Heart right ventricle (tissue), 16 donors: ENCODE measurements at regions not wholly inside any gene's neighbourhood (a gene's known extent, or its start where the extent isn't known, plus 50 kb on each side); places are given as distances from the start of the nearest gene placed in this dataset.

Experiments used
- ATAC-seq, 8 donors: fragments of 200-7000 bp; cut with Tn5 transposase; one replicate each; pipeline ENCODE4 v1.9.1; 2020; ENCODE audit warnings: mild to moderate bottlenecking in 8 of 8, moderate library complexity in 8 of 8, moderate number of reproducible peaks in 1 of 8
- DNase-seq, 2 donors: peaks; one replicate each; pipeline ENCODE4 v3.0.0-alpha.2; 2020
- H3K27ac ChIP-seq, 10 donors: fragments of 200-600 bp; sonication (generic) in 2 of 10; one replicate each; pipeline versions ENCODE4 v1.5.0 to v1.8.0; 2020 to 2022; ENCODE audit warnings: mild to moderate bottlenecking in 3 of 10
- H3K27me3 ChIP-seq, 7 donors: fragments of 200-600 bp; one replicate each; pipeline ENCODE4 v1.8.0; 2021 to 2022; ENCODE audit warnings: mild to moderate bottlenecking in 2 of 7
- H3K36me3 ChIP-seq, 9 donors: fragments of 200-600 bp; sonication (generic) in 1 of 9; one replicate each; pipeline versions ENCODE4 v1.5.0 to v1.8.0; 2020 to 2022; ENCODE audit warnings: mild to moderate bottlenecking in 2 of 9
- H3K4me1 ChIP-seq, 9 donors: fragments of 200-600 bp; sonication (generic) in 1 of 9; one replicate each; pipeline versions ENCODE4 v1.5.0 to v1.8.0; 2020 to 2022; ENCODE audit warnings: mild to moderate bottlenecking in 4 of 9
- H3K4me3 ChIP-seq, 10 donors: fragments of 200-600 bp; sonication (generic) in 2 of 10; one replicate each; pipeline versions ENCODE4 v1.5.0 to v1.8.0; 2020 to 2022; ENCODE audit warnings: mild to moderate bottlenecking in 7 of 10, moderate library complexity in 2 of 10
- H3K9me3 ChIP-seq, 11 donors: fragments of 200-600 bp in 10 of 11; sonication (generic) in 2 of 11; one replicate each; pipeline versions ENCODE4 v1.5.0 to v1.8.0; 2013 to 2022; ENCODE audit warnings: mild to moderate bottlenecking in 2 of 11, control low read depth in 1 of 11, moderate library complexity in 1 of 11
- WGBS, 2 donors: extraction: QIAGEN DNeasy Blood & Tissue Kit; methylation state at CpG; one replicate each; pipeline ENCODE4 v1.1.7; 2013; ENCODE audit warnings: inconsistent platforms in 1 of 2; 5-methylcytosine and 5-hydroxymethylcytosine counted together
- intact Hi-C, 10 donors: fragments of 100-400 bp; cut with DNase I; formaldehyde crosslinking; loops; one replicate each; pipeline versions ENCODE4 v1.11.1 to v1.14.2; 2022
- TF ChIP-seq, protein P1 (sequence below), 9 donors: fragments of 200-600 bp; sonication (generic) in 2 of 9; IDR thresholded peaks; one replicate each; pipeline versions ENCODE4 v1.5.0 to v1.8.0; 2021 to 2022; ENCODE audit warnings: antibody characterized with exemption in 9 of 9, mild to moderate bottlenecking in 5 of 9, moderate library complexity in 1 of 9
- donor health status: Arrhythmogenic right ventricular cardiomyopathy.
- donor health status: ischemic (EF 13 %, LVEDD 7.1; RV severe dilation, severe dysfunction).
- donor health status: healthy with polysubstance abuse.
- donor health status: DM: no; HTN: yes; CAD: no.
- donor health status: DM: no; HTN: no; CAD: no.
- donor health status: ischemic (EF 25% LVEDD 6.9; RV normal size, moderate dysfunction).
- donor health status: ischemic (EF 25% LVEDD 5.7; RV mildly dilated, moderate dysfunction).
- donor health status: healthy.
- donor health status: DM: yes; HTN: yes; CAD: no.
- donor health status: Ischemic cardiomyopathy.
- donor health status: ischemic (EF 35%, LVEDD 5.7; RV mildly dilated, moderate dysfunction).
- donor health status: nonischemic (EF 11% LVEDD 7.7; RV severe dilation, severe dysfunction).
- donor health status: DM: yes; HTN: yes; CAD: no.
- donor health status: PGD.
- donor health status: ischemic (EF 29% LVEDD 5.4; RV normal size, mild dysfunction).
- donor health status: nonischemic (EF 23%, LVEDD 6.1; RV moderate dilation, normal function).

- Histone ChIP-seq H3K4me3 (no peak overlapping the region), H3K27ac (no peak overlapping the region), H3K9me3 (peaks cover 0 to 8% (median 0%) of the 10 kb centered on the region in 11 donors), H3K4me1 (no peaks in the 10 kb centered on the region), H3K27me3 (no peaks in the 10 kb centered on the region), H3K36me3 (no peaks in the 10 kb centered on the region)
- 89 to 91% methylated on average over 4 of the region's 4 CpGs for WGBS, 2 donors
- no peak for DNase-seq
- no peak for ATAC-seq
- TF ChIP-seq, protein P1, sequence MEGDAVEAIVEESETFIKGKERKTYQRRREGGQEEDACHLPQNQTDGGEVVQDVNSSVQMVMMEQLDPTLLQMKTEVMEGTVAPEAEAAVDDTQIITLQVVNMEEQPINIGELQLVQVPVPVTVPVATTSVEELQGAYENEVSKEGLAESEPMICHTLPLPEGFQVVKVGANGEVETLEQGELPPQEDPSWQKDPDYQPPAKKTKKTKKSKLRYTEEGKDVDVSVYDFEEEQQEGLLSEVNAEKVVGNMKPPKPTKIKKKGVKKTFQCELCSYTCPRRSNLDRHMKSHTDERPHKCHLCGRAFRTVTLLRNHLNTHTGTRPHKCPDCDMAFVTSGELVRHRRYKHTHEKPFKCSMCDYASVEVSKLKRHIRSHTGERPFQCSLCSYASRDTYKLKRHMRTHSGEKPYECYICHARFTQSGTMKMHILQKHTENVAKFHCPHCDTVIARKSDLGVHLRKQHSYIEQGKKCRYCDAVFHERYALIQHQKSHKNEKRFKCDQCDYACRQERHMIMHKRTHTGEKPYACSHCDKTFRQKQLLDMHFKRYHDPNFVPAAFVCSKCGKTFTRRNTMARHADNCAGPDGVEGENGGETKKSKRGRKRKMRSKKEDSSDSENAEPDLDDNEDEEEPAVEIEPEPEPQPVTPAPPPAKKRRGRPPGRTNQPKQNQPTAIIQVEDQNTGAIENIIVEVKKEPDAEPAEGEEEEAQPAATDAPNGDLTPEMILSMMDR (IDR thresholded peaks at IDR 0.05), result no peak
- intact Hi-C loops, result no loop called here
Measured at GRCh38 chr16:62089715-62090114, 53.5 kb upstream of the CDH8 start.

DNA sequence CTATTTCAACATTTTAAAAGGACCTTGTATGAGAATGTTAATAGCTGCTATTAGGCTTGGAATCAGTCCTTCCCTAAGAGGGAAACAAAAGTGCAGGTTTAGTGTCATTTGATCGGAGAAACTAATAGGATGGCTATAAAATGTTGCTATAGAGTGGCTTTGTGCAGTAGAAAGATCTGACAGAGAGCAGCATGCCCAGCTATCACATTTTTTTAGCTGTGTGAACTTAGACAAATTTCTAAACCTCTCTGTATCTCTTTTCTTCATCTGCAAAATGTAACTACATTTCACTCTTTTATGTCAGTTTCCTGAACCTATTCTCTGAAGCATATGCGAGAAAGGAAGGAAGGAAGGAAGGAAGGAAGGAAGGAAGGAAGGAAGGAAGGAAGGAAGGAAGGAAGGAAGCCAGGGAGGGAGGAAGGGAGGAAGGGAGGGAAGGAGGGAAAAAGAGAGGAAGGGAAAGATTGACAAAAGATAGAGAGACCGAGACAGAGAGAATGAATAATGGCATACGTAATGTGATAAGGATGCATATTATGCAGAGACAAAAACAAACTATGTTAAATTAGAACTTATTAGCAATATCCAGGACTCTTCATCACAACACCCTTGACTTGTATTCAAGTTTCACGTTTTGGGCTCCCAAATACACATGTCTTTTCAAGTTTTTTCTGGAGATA lies 52.6 kb upstream of the CDH8 start:
- no peak for DNase-seq
- TF ChIP-seq, protein P1 (IDR thresholded peaks at IDR 0.05), result no peak
- intact Hi-C loops, result no loop called here
- no peak overlapping the region for H3K4me3 ChIP-seq
- no peak for ATAC-seq
- H3K36me3 ChIP-seq, result no peaks in the 10 kb centered on the region
- H3K4me1 ChIP-seq, result no peaks in the 10 kb centered on the region
- WGBS, 2 donors, result 59 to 66% methylated on average over 5 of the region's 5 CpGs
- H3K27ac ChIP-seq, result no peak overlapping the region
- no peaks in the 10 kb centered on the region for H3K27me3 ChIP-seq
- peaks cover 0 to 8% (median 0%) of the 10 kb centered on the region in 11 donors for H3K9me3 ChIP-seq
